Brain pericyte (primary cell): ENCODE measurements at regions not wholly inside any gene's neighbourhood (a gene's known extent, or its start where the extent isn't known, plus 50 kb on each side); places are given as distances from the start of the nearest gene placed in this dataset.
"Not testable (repeated sequence)": the region's sequence is repeated elsewhere in the genome, so short reads cannot be mapped to it uniquely, and the experiment has no call there.

Source experiments
- DNase-seq: peaks from one replicate; pipeline ENCODE4 v3.0.0-alpha.2; 2012; ENCODE audit warnings: low read depth, low spot score

GRCh38 chr3:72628065-72628464 lies 220.2 kb downstream of the SHQ1 start:
- DNase-seq: no peak

GRCh38 chr3:72627271-72627670 lies 221.0 kb downstream of the SHQ1 start:
- no peak for DNase-seq

- DNase-seq: no peak
Measured at GRCh38 chr3:72625602-72626337, 222.5 kb downstream of the SHQ1 start.

GRCh38 chr3:72624656-72625055 lies 223.6 kb downstream of the SHQ1 start:
- DNase-seq: no peak

GRCh38 chr3:72618739-72619138 lies 229.5 kb downstream of the SHQ1 start:
- no peak for DNase-seq

GRCh38 chr3:72617424-72618024 lies 230.7 kb downstream of the SHQ1 start:
- DNase-seq: no peak

- DNase-seq: no peak
Measured at GRCh38 chr3:72615776-72616175, 232.5 kb downstream of the SHQ1 start.

- no peak for DNase-seq
Measured at GRCh38 chr3:72615182-72615581, 233.1 kb downstream of the SHQ1 start.

GRCh38 chr3:72614394-72615074 lies 233.7 kb downstream of the SHQ1 start:
- DNase-seq: no peak

- no peak for DNase-seq
Measured at GRCh38 chr3:72613871-72614270, 234.4 kb downstream of the SHQ1 start.

GRCh38 chr3:72609114-72609513 lies 239.1 kb downstream of the SHQ1 start:
- DNase-seq: not testable (repeated sequence)

- DNase-seq: no peak
Measured at GRCh38 chr3:72606005-72606800, 242.0 kb downstream of the SHQ1 start.

- no peak for DNase-seq
Measured at GRCh38 chr3:72604328-72604727, 243.9 kb downstream of the SHQ1 start.

GRCh38 chr3:72601983-72602750 lies 246.1 kb downstream of the SHQ1 start:
- no peak for DNase-seq

- no peak for DNase-seq
Measured at GRCh38 chr3:72601060-72601459, 247.2 kb downstream of the SHQ1 start.

- no peak for DNase-seq
Measured at GRCh38 chr3:72597756-72598195, 250.5 kb downstream of the SHQ1 start.

- DNase-seq: no peak
Measured at GRCh38 chr3:72597043-72597442, 251.2 kb downstream of the SHQ1 start.

GRCh38 chr3:72595927-72596610 lies 252.2 kb downstream of the SHQ1 start:
- no peak for DNase-seq

- DNase-seq: no peak
Measured at GRCh38 chr3:72595376-72595775, 252.9 kb downstream of the SHQ1 start.

GRCh38 chr3:72594615-72595215 lies 253.5 kb downstream of the SHQ1 start:
- DNase-seq: no peak
